NCI-H146 treated with DMSO at 0.1 percent for 48 hours (cell line): ENCODE measurements at regions not wholly inside any gene's neighbourhood (a gene's known extent, or its start where the extent isn't known, plus 50 kb on each side); places are given as distances from the start of the nearest gene placed in this dataset.
"Not testable (repeated sequence)": the region's sequence is repeated elsewhere in the genome, so short reads cannot be mapped to it uniquely, and the experiment has no call there.

Experiments
- DNase-seq: peaks from one replicate; lab custom pipeline; 2025; ENCODE audit not compliant: unreplicated experiment; lab: John Stamatoyannopoulos, UW

GRCh38 chr3:90180096-90180495 is 1072.7 kb downstream of the EPHA3 start:
- no peak for DNase-seq

GRCh38 chr3:90180543-90180942 is 1073.1 kb downstream of the EPHA3 start:
- no peak for DNase-seq

GRCh38 chr3:90182291-90182976 is 1075.0 kb downstream of the EPHA3 start:
- DNase-seq = peak; percentile 21

DNA sequence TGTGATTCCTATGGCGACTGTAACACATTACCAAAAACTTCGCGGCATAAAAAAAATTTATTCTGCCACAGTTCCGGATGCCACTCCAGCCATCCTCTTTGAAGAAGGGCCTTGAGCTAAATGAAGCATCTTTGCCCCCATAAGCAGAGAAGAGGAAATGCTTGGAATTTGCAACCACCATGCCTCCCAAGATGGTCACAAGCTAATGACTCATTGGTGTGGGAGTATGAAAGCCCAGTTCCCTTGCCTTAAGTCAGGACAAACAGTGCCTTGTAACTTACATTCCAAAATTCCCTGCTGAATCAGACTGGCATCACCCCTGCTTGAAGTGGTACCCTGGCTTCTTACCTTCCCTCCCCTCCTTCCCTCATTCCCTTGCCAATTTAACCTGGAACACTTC is 1077.4 kb downstream of the EPHA3 start:
- DNase-seq = no peak

GRCh38 chr3:90197383-90197782 is 1090.0 kb downstream of the EPHA3 start:
- DNase-seq = not testable (repeated sequence)

- DNase-seq = not testable (repeated sequence)
These were observed 1095.5 kb downstream of the EPHA3 start for GRCh38 chr3:90202931-90203330.

GRCh38 chr3:90206482-90206881 is 1099.1 kb downstream of the EPHA3 start:
- DNase-seq = not testable (repeated sequence)

DNA sequence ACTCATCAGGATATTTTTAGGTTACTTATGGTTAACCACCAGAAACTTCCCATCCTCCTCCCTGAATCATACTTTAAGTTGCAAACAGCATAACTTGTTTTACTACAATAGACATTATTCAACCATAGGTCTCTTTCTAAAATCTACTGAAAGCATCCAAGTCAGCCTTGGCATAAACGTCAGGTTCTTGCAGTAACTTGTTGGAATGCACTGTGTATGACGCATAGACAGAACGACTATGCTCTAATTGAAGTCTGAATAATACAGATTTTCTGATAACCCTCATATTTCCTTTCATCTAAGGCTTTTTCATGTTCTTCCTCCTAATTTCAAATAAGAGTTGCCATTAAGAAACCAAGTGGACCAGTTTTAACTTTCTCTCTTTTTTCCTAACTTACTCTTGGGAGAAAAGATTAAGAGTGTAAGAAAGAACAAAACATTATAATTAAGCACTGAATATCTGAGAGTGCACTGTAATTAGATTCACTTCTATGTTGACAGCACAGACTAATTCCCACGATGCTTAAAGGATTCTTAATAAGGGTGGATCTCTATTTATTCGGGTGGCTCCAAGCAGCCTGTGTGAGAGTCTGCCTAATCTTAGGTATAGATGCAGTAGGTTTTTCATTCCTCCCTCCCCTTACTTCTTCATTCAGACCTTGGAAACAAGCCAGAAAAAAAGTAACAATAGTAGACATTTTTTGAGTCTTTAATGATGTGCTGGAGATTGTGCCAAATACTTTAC is 1100.1 kb downstream of the EPHA3 start:
- not testable (repeated sequence) for DNase-seq

- no peak for DNase-seq
These were observed 1114.5 kb downstream of the EPHA3 start for GRCh38 chr3:90221900-90222299.

DNA sequence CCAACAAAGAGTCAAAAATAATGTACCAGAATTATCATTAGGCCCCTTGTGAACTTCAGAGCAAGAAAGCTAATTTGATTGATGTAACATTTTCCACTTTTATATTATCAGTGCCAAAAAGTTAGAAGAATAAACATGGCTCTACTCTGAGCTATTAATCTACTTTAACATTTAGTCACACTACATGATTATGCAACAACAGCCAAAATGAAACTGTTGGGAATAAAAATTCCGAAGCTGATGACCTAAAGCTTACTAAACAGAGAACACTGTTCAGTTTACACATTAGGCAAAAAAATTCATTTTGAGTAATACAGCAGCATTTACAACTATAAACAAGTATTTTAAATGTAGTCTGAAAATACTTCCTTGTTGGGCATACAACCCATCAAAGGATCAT is 1134.1 kb downstream of the EPHA3 start:
- no peak for DNase-seq

DNA sequence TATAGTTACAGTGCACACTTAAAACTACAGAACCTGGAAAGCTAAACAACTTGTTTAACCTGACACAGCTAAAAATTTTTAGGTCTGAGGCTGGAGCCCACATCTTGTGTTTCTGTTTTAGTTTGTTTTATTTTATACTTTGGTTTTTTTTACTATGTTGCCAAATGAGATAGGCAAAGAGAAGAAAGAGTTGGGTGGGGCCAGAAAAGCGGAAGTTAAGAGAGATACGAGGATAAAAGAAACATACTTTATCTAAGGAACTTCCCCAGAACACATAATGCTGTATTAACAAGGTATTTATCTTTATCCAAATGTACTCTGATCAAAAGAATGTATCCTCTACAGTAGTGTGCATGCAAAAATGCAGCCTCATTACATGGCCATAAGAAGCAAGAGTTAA is 1145.7 kb downstream of the EPHA3 start:
- no peak for DNase-seq

DNA sequence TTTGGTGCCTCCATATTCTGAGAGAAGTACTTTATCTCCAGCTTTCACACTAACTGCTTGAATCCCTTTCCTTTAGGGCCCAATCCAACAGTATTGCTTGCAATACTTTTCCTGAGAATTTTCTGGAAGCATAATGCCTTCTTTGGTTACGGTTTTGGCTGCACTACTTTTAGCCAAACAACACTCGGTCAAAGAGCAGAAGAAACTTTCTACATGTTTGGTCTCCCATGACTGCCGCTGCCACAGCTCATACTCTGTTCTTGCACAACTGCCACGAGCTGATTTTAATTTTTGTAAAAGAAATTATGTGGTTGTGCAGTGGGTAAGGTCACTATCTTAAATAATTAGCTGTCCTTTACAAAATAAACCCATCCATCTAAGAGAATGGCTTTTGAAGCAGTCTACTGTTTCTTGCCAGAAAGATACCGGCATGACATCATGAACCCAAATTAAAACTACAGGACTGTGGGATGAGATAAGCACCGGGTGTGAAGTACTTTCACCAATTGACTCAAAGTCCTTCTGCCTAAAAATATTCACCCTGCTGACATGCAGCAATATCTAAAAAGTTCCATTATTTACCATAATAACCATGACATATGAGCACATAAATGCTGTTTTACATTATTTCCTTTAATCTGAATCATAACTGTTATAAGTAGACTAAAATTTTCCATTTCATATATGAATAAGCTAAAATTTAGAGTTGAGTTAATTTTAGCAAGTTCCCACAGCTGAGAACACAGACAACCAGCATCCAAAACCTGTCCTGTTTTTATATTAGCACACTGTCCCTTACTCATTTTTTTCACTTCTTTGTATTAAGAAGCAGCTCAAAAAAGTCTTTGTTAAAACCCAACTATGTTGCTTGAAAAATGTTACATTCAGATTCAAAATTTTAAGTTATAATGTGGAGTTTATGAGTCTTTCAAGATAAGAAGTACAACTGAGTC is 1154.3 kb downstream of the EPHA3 start:
- no peak for DNase-seq
